ENCODE measurements at regions not wholly inside any gene's neighbourhood (a gene's known extent, or its start where the extent isn't known, plus 50 kb on each side); places are given as distances from the start of the nearest gene placed in this dataset.

- in situ Hi-C loops (cut with MboI; ENCODE audit: low pct_unique_long_range_greater_than_20kb, low sequenced_read_pairs, unreplicated experiment) = no loop called here
- TF ChIP-seq, protein P1, sequence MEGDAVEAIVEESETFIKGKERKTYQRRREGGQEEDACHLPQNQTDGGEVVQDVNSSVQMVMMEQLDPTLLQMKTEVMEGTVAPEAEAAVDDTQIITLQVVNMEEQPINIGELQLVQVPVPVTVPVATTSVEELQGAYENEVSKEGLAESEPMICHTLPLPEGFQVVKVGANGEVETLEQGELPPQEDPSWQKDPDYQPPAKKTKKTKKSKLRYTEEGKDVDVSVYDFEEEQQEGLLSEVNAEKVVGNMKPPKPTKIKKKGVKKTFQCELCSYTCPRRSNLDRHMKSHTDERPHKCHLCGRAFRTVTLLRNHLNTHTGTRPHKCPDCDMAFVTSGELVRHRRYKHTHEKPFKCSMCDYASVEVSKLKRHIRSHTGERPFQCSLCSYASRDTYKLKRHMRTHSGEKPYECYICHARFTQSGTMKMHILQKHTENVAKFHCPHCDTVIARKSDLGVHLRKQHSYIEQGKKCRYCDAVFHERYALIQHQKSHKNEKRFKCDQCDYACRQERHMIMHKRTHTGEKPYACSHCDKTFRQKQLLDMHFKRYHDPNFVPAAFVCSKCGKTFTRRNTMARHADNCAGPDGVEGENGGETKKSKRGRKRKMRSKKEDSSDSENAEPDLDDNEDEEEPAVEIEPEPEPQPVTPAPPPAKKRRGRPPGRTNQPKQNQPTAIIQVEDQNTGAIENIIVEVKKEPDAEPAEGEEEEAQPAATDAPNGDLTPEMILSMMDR (IDR thresholded peaks at IDR 0.05; ENCODE audit: extremely low read depth, insufficient read depth, missing control alignments) = no peak
- DNase-seq (ENCODE audit: low spot score) = no peak
Observed at GRCh38 chr3:707041-707440, 385.8 kb upstream of the CNTN6 start.

DNA sequence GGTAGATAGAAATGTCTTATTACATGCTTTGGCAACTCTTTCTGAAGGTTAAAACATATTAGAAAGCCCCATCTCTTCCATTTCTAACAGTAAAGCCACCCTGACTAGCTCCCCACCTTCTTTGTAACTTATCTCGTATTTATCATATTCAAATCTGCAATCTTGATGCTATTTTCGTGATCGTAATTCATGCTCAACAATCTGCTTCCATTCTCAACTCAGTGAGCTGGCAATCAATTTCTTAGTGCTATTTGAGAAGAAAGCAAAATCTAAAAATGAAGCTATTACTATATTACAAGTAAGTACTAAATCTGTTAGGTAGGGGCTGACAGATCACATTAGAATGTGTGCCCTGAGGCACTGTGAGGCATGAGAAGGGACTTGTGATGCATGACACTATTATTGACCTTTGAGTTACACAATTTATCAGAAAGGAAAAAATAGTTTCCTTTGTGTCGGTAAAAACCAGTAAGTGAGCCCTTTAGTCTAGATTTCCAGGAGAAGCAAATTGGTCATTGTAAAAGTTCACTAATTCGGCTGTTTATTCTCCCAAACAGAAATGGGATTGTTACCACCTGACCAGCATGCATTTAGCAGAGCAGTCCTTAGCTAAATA is 379.7 kb upstream of the CNTN6 start:
- no peak for DNase-seq (ENCODE audit: low spot score)
- TF ChIP-seq, protein P1 (IDR thresholded peaks at IDR 0.05; ENCODE audit: extremely low read depth, insufficient read depth, missing control alignments) = no peak
- in situ Hi-C loops (cut with MboI; ENCODE audit: low pct_unique_long_range_greater_than_20kb, low sequenced_read_pairs, unreplicated experiment) = no loop called here

DNA sequence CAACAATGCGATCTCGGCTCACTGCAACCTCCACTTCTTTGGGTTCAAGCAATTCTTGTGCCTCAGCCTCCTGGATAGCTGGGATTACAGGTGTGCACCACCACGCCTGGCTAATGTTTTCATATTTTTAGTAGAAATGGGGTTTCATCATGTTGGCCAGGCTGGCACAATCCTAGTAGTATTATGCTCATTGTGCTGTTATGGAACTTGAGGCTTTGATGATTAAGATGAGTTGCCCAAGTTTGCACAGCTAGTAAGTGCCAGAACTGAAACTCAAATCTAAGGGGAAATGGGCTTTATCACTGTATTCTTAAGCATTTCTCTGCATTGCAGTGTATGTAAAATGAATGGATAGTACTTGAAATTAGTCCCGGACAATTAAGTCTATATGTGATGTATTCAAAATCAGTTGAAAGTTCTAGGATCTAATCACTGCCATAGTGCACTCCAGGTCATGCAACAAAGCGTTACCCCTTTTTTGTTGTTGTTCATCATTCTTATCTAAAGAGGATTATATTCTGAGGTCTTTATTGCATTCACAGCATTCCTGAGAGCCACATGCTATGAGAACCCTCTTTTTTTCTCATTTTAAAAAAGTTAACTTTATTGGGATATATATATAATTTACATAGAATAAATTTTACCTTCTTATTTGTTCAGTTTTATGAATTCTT is 378.7 kb upstream of the CNTN6 start:
- no peak for DNase-seq (ENCODE audit: low spot score)
- in situ Hi-C loops (cut with MboI; ENCODE audit: low pct_unique_long_range_greater_than_20kb, low sequenced_read_pairs, unreplicated experiment) = no loop called here
- TF ChIP-seq, protein P1 (IDR thresholded peaks at IDR 0.05; ENCODE audit: extremely low read depth, insufficient read depth, missing control alignments) = no peak

GRCh38 chr3:721086-721485 is 371.7 kb upstream of the CNTN6 start:
- in situ Hi-C loops (cut with MboI; ENCODE audit: low pct_unique_long_range_greater_than_20kb, low sequenced_read_pairs, unreplicated experiment) = no loop called here
- TF ChIP-seq, protein P1 (IDR thresholded peaks at IDR 0.05; ENCODE audit: extremely low read depth, insufficient read depth, missing control alignments) = no peak
- DNase-seq (ENCODE audit: low spot score) = no peak

DNA sequence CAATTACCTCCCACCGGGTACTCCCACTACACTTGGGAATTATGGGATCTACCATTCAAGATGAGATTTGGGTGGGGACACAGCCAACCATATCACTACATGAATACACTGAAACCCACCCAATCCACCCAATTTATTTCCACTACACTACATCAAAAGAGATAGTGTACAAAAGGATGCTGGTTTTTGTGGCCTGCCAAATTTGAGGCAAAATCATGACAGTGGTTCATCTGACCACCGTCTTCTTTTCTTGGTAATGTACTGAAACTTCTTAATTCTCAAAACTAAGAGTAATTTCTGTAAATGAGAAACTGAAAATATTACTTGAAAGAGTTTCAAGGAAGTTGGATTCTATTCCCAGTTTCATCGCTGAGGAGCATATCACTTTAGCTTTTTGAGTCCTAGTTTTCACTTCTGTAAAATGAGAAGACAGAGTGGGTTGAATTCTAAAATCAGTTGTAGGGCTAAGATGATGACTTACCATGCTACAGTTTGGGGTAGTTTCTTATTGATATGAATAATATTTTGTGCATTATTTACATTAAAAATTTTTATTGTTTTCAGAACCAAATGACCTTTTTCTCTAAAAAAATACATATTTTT is 360.4 kb upstream of the CNTN6 start:
- TF ChIP-seq, protein P1 (IDR thresholded peaks at IDR 0.05; ENCODE audit: extremely low read depth, insufficient read depth, missing control alignments) = no peak
- in situ Hi-C loops (cut with MboI; ENCODE audit: low pct_unique_long_range_greater_than_20kb, low sequenced_read_pairs, unreplicated experiment) = no loop called here
- DNase-seq (ENCODE audit: low spot score) = no peak

GRCh38 chr3:733313-733712 is 359.5 kb upstream of the CNTN6 start:
- DNase-seq (ENCODE audit: low spot score) = no peak
- TF ChIP-seq, protein P1 (IDR thresholded peaks at IDR 0.05; ENCODE audit: extremely low read depth, insufficient read depth, missing control alignments) = no peak
- in situ Hi-C loops (cut with MboI; ENCODE audit: low pct_unique_long_range_greater_than_20kb, low sequenced_read_pairs, unreplicated experiment) = no loop called here

Measured in GM13977 (cell line).